CD4-positive, alpha-beta T cell (primary cell): ENCODE measurements at regions not wholly inside any gene's neighbourhood (a gene's known extent, or its start where the extent isn't known, plus 50 kb on each side); places are given as distances from the start of the nearest gene placed in this dataset.

Experiments
- ATAC-seq: fragments of 200-7000 bp; cut with Tn5 transposase; one replicate; pipeline ENCODE4 v1.10.0; 2022; ENCODE audit warnings: mild to moderate bottlenecking; ENCODE audit not compliant: poor library complexity
- CTCF ChIA-PET: fragments of 350-600 bp; sonication (Branson Sonifier 250); formaldehyde crosslinking; loops from one replicate; lab custom pipeline; 2021; ENCODE audit warnings: antibody characterized with exemption, inconsistent platforms; lab: Charles Lee
- POLR2A ChIA-PET: fragments of 350-600 bp; sonication (Branson Sonifier 250); formaldehyde crosslinking; loops from one replicate; lab custom pipeline; 2021; ENCODE audit warnings: antibody characterized with exemption, inconsistent platforms; lab: Charles Lee
- DNase-seq, 14 experiments: peaks; one replicate each; pipeline ENCODE4 v3.0.0-alpha.2; 2013 to 2020; ENCODE audit warnings: mixed read lengths in 2 of 14
- H3K27ac ChIP-seq, 2 donors: one replicate each; pipeline versions ENCODE4 v1.5.1 to v1.7.0; 2013; ENCODE audit warnings: low read length in 2 of 2, low read depth in 1 of 2, mild to moderate bottlenecking in 1 of 2
- H3K27me3 ChIP-seq, 2 experiments: 1 replicate in 1 of 2; 2 replicates in 1 of 2; pipeline versions ENCODE4 v1.6.1 to v1.7.0; 2013; ENCODE audit warnings: low read length in 2 of 2, control low read depth in 1 of 2, mild to moderate bottlenecking in 1 of 2, moderate library complexity in 1 of 2; ENCODE audit not compliant: insufficient read depth in 2 of 2, control insufficient read depth in 1 of 2
- H3K36me3 ChIP-seq: one replicate; pipeline ENCODE4 v1.6.1; 2013; ENCODE audit warnings: low read length, control low read depth; ENCODE audit not compliant: insufficient read depth
- H3K4me1 ChIP-seq: one replicate; pipeline ENCODE4 v1.6.1; 2013; ENCODE audit warnings: low read length, control low read depth; ENCODE audit not compliant: insufficient read depth
- H3K4me3 ChIP-seq: one replicate; pipeline ENCODE4 v1.5.1; 2013; ENCODE audit warnings: mild to moderate bottlenecking, low read length, moderate library complexity
- H3K9me3 ChIP-seq, 2 experiments: 1 replicate in 1 of 2; 2 replicates in 1 of 2; pipeline versions ENCODE4 v1.6.1 to v1.7.0; 2013; ENCODE audit warnings: low read length in 2 of 2, mild to moderate bottlenecking in 2 of 2, control low read depth in 1 of 2, moderate library complexity in 1 of 2; ENCODE audit not compliant: control insufficient read depth in 1 of 2, insufficient read depth in 1 of 2
- H3K27ac Mint-ChIP-seq: one replicate; pipeline ENCODE4 v1.8.0; 2020; ENCODE audit warnings: mixed read lengths
- H3K27me3 Mint-ChIP-seq: one replicate; pipeline ENCODE4 v1.8.0; 2021; ENCODE audit warnings: mixed read lengths
- H3K36me3 Mint-ChIP-seq: one replicate; pipeline ENCODE4 v1.8.0; 2021; ENCODE audit warnings: low read depth, mixed read lengths
- H3K4me1 Mint-ChIP-seq: one replicate; pipeline ENCODE4 v1.8.0; 2021; ENCODE audit warnings: low read depth, mixed read lengths
- H3K4me3 Mint-ChIP-seq: one replicate; pipeline ENCODE4 v1.8.0; 2020; ENCODE audit warnings: mild to moderate bottlenecking, mixed read lengths
- H3K9me3 Mint-ChIP-seq: one replicate; pipeline ENCODE4 v1.8.0; 2020; ENCODE audit warnings: mixed read lengths
- CTCF ChIP-seq: fragments of 200-600 bp; IDR thresholded peaks from one replicate; pipeline ENCODE4 v1.8.0; 2022; ENCODE audit warnings: antibody characterized with exemption, mild to moderate bottlenecking
- intact Hi-C, 2 experiments: fragments of 100-400 bp; cut with DNase I in 1 of 2; cut with micrococcal nuclease in 1 of 2; formaldehyde crosslinking; loops; one replicate each; pipeline versions ENCODE4 v1.15.1 to v1.9.0; 2023 to 2025; cut with DNase I, micrococcal nuclease

- Histone ChIP-seq H3K4me1 (no peaks in the 10 kb centered on the region), H3K36me3 (no peaks in the 10 kb centered on the region), H3K9me3 (no peaks in the 10 kb centered on the region), H3K27me3 (no peaks in the 10 kb centered on the region), H3K4me3 (no peak overlapping the region), H3K27ac (no peak overlapping the region)
- no peaks in the 10 kb centered on the region for H3K4me1 Mint-ChIP-seq
- no peak for TF ChIP-seq CTCF
- CTCF ChIA-PET: no interaction called here
- no peak overlapping the region for H3K4me3 Mint-ChIP-seq
- DNase-seq: no peak
- intact Hi-C loops: no loop called here
- ATAC-seq: no peak
- H3K36me3 Mint-ChIP-seq: no peaks in the 10 kb centered on the region
- no peak overlapping the region for H3K27ac Mint-ChIP-seq
- H3K27me3 Mint-ChIP-seq: no peaks in the 10 kb centered on the region
- no peaks in the 10 kb centered on the region for H3K9me3 Mint-ChIP-seq
- POLR2A ChIA-PET: no interaction called here
Observed at GRCh38 chr14:58817846-58818245, 180.1 kb downstream of the DACT1 start.

DNA sequence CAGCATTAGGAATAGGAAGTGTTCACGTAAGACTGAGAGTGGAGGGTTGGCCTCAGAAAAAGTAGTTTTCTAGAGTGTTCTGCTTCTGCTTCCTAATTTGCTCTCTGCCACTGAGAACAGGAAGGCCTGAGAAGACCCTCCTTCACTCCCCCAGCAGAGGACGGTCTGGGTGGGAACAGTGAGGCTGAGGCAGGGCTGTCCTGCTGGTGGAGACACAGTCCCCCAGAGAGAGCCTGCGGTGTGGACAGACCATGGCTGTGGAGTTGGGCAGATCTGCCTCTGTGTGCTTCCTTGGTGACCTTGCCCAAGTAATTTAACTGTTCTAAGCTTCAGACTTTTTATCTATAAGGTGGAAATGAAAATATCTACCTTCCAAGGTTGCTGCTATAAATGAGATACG lies 182.3 kb downstream of the DACT1 start:
- no peak overlapping the region for H3K27ac Mint-ChIP-seq
- ChIA-PET CTCF (no interaction called here), POLR2A (no interaction called here)
- TF ChIP-seq CTCF: no peak
- H3K27me3 Mint-ChIP-seq: no peaks in the 10 kb centered on the region
- H3K4me3 Mint-ChIP-seq: no peak overlapping the region
- no peaks in the 10 kb centered on the region for H3K9me3 Mint-ChIP-seq
- DNase-seq (no peak), ATAC-seq (no peak)
- H3K4me3 ChIP-seq: no peak overlapping the region
- H3K36me3 ChIP-seq: no peaks in the 10 kb centered on the region
- no peaks in the 10 kb centered on the region for H3K36me3 Mint-ChIP-seq
- H3K4me1 ChIP-seq: no peaks in the 10 kb centered on the region
- H3K27me3 ChIP-seq: no peaks in the 10 kb centered on the region
- intact Hi-C loops: no loop called here
- H3K27ac ChIP-seq: no peak overlapping the region
- no peaks in the 10 kb centered on the region for H3K4me1 Mint-ChIP-seq
- no peaks in the 10 kb centered on the region for H3K9me3 ChIP-seq

DNA sequence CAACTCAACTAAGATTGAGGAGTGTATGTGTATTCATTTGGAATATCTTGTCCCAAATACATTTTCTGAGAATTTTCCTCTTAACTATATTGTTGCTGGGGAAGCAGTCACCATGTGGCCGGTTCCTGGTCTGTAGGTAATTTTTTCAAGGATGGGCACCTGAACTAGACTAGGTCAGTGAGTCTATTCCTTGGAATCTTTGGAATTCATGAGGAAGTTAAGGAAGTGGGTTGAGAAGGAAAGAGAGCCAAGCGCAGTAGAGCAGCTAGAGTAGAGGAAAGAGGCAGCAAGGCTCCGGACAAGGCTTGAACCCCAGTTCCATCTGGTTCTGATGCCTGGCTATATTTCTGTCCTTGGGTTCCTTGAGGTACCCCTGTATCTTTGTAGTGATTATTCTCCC lies 183.7 kb downstream of the DACT1 start:
- no peaks in the 10 kb centered on the region for H3K4me1 Mint-ChIP-seq
- no peaks in the 10 kb centered on the region for H3K36me3 Mint-ChIP-seq
- no peak overlapping the region for H3K4me3 Mint-ChIP-seq
- intact Hi-C loops: no loop called here
- no peak overlapping the region for H3K27ac ChIP-seq
- H3K4me3 ChIP-seq: no peak overlapping the region
- H3K27me3 Mint-ChIP-seq: no peaks in the 10 kb centered on the region
- H3K9me3 ChIP-seq: peaks cover 0 to 4% of the 10 kb centered on the region in 2 experiments
- H3K27ac Mint-ChIP-seq: no peak overlapping the region
- ChIA-PET CTCF (interaction anchor here (0.5 kb wide), 1 partner anchor 263 kb away, joined by 4 read pairs; no protein-coding TSS in a partner anchor), POLR2A (no interaction called here)
- no peak for ATAC-seq
- no peak for TF ChIP-seq CTCF
- H3K4me1 ChIP-seq: no peaks in the 10 kb centered on the region
- no peaks in the 10 kb centered on the region for H3K9me3 Mint-ChIP-seq
- H3K36me3 ChIP-seq: no peaks in the 10 kb centered on the region
- DNase-seq: no peak
- H3K27me3 ChIP-seq: no peaks in the 10 kb centered on the region
